ENCODE measurements at regions not wholly inside any gene's neighbourhood (a gene's known extent, or its start where the extent isn't known, plus 50 kb on each side); places are given as distances from the start of the nearest gene placed in this dataset.

GRCh38 chr14:98014851-98015615 is 1217.9 kb downstream of the VRK1 start:
- no peak for DNase-seq (ENCODE audit: low read depth, low spot score)
- H3K4me3 ChIP-seq (ENCODE audit: low read depth, low read length): no peak overlapping the region
- POLR2A ChIA-PET: no interaction called here
- no peak for TF ChIP-seq CTCF (IDR thresholded peaks at IDR 0.05; ENCODE audit: insufficient read depth, low read length, missing control alignments)
- CTCF ChIA-PET: no interaction called here

DNA sequence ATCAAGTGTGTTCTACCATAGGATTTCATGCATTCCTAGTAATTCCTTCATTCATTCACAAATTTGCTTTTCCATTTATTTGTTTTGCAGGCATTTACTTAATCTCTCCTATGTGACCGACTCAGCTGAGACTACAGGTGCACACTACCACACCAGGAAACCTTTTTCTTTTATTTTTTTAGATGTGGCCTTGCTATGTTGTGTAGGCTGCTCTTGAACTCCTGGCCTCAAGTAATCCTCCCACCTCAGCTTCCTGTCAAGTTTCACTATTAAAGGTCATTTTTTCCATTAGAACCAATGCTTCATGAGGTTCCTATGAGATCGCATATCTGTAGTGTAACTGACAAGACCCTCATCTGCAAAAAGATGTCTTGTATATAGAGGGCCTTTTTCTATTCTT is 1218.7 kb downstream of the VRK1 start:
- POLR2A ChIA-PET: no interaction called here
- CTCF ChIA-PET: no interaction called here
- no peak for TF ChIP-seq CTCF (IDR thresholded peaks at IDR 0.05; ENCODE audit: insufficient read depth, low read length, missing control alignments)
- no peak overlapping the region for H3K4me3 ChIP-seq (ENCODE audit: low read depth, low read length)
- no peak for DNase-seq (ENCODE audit: low read depth, low spot score)

DNA sequence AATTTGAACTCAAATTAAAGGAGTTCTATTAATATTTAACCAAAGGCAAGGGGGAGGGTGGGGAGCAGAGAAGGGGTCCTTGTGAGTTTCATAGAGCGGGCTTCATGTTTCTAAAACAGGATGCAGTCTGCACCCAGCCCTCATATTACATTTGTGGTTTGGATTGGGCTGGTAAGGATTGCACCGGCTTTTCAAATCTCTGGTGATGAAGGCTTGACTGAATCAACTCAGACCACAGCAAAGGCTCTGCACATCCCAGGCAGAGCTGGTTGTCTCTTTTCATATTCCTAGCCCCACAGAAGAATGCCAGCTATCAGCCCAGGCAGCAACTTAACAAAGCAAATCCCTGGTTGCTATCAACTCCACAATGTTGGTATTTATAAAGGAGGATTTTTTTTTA is 1221.4 kb downstream of the VRK1 start:
- POLR2A ChIA-PET: no interaction called here
- no peak for TF ChIP-seq CTCF (IDR thresholded peaks at IDR 0.05; ENCODE audit: insufficient read depth, low read length, missing control alignments)
- no peak for DNase-seq (ENCODE audit: low read depth, low spot score)
- no peak overlapping the region for H3K4me3 ChIP-seq (ENCODE audit: low read depth, low read length)
- CTCF ChIA-PET: no interaction called here

DNA sequence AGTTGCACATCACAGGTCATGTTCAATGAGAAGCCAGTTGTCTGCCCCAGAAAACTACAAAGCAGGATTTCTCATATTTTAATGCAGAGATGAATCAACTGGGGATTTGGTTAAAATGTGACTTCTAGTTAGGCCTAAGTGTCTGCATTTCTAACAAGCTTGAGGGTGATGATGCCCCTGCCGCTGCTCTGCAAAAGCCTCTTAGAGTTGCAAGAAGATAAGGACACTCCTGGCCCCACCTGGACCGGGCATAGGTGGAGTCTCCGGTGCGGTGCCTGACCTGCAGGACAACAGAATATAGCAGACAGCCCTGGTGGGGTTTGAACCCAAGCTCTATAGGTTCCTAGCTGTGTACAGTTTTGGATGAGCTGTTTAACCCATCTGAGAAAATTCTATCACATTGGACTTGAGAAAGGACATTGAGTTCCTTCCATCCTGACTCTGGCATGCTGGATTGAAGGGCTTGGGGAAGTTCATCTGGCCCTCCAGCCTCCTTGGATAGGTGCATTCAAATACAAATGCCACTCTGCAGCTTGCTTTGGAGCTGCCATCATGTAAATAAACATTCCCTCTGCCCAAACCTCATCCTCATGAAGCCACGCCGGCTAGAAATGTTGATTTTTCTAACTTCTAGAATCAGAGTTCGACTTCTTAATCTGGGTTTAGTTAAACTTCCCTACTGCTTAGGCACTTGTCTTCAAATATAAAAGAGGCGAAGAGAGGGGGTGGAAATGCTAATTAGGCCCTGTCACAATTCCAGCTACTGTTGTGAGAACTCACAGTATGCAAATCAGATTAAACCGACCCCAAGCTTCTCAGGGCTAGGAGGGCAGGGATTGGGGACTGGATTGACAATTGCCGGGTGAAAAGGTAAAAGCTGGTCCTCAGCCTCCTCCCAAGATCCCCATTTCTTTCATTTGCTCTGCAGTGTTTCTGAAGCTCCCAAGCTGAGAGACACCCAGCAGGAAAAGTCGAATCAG is 1225.6 kb downstream of the VRK1 start:
- DNase-seq (ENCODE audit: low read depth, low spot score): no peak
- ChIA-PET CTCF (no interaction called here), POLR2A (no interaction called here)
- no peak overlapping the region for H3K4me3 ChIP-seq (ENCODE audit: low read depth, low read length)
- TF ChIP-seq CTCF (IDR thresholded peaks at IDR 0.05; ENCODE audit: insufficient read depth, low read length, missing control alignments): no peak

GRCh38 chr14:98028162-98028561 is 1231.0 kb downstream of the VRK1 start:
- no peak for TF ChIP-seq CTCF (IDR thresholded peaks at IDR 0.05; ENCODE audit: insufficient read depth, low read length, missing control alignments)
- no peak overlapping the region for H3K4me3 ChIP-seq (ENCODE audit: low read depth, low read length)
- no peak for DNase-seq (ENCODE audit: low read depth, low spot score)
- ChIA-PET CTCF (no interaction called here), POLR2A (no interaction called here)

- no peak overlapping the region for H3K4me3 ChIP-seq (ENCODE audit: low read depth, low read length)
- ChIA-PET CTCF (no interaction called here), POLR2A (no interaction called here)
- no peak for TF ChIP-seq CTCF (IDR thresholded peaks at IDR 0.05; ENCODE audit: insufficient read depth, low read length, missing control alignments)
- no peak for DNase-seq (ENCODE audit: low read depth, low spot score)
Measured at GRCh38 chr14:98035396-98035795, 1236.6 kb downstream of the BCL11B start.

Data from AG04449 (cell line).